A673 (cell line): ENCODE measurements at regions not wholly inside any gene's neighbourhood (a gene's known extent, or its start where the extent isn't known, plus 50 kb on each side); places are given as distances from the start of the nearest gene placed in this dataset.
"Not testable (repeated sequence)": the region's sequence is repeated elsewhere in the genome, so short reads cannot be mapped to it uniquely, and the experiment has no call there.

Experiments used
- EZH2 ChIP-seq: fragments of 200-600 bp; sonication (generic); IDR thresholded peaks from 2 replicates; pipeline ENCODE4 v1.6.1; 2017; ENCODE audit warnings: borderline replicate concordance, low read depth, mild to moderate bottlenecking, mixed read lengths, antibody characterized with exemption, low read length; ENCODE audit not compliant: poor library complexity, severe bottlenecking
- TF ChIP-seq, protein P1 (sequence below): fragments of 300-800, 200-600 bp; sonication (generic); conservative IDR thresholded peaks from 2 replicates; pipeline ENCODE4 v1.5.1; 2017; ENCODE audit warnings: low read depth, mild to moderate bottlenecking, antibody characterized with exemption, low read length, moderate library complexity, mixed read lengths

DNA sequence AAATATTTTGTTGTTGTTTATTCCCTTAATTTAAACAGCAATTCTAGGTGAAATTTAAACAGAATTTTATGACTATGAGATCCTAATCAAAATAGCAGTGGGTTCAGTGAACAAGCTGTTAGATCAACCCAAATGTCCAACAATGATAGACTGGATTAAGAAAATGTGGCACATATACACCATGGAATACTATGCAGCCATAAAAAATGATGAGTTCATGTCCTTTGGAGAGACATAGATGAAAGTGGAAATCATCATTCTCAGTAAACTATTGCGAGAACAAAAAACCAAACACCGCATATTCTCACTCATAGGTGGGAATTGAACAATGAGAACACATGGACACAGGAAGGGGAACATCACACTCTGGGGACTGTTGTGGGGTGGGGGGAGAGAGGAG is 407.3 kb upstream of the ADAMTSL1 start:
- TF ChIP-seq, protein P1, sequence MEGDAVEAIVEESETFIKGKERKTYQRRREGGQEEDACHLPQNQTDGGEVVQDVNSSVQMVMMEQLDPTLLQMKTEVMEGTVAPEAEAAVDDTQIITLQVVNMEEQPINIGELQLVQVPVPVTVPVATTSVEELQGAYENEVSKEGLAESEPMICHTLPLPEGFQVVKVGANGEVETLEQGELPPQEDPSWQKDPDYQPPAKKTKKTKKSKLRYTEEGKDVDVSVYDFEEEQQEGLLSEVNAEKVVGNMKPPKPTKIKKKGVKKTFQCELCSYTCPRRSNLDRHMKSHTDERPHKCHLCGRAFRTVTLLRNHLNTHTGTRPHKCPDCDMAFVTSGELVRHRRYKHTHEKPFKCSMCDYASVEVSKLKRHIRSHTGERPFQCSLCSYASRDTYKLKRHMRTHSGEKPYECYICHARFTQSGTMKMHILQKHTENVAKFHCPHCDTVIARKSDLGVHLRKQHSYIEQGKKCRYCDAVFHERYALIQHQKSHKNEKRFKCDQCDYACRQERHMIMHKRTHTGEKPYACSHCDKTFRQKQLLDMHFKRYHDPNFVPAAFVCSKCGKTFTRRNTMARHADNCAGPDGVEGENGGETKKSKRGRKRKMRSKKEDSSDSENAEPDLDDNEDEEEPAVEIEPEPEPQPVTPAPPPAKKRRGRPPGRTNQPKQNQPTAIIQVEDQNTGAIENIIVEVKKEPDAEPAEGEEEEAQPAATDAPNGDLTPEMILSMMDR, result not testable (repeated sequence)
- not testable (repeated sequence) for TF ChIP-seq EZH2
